A673 (cell line): ENCODE measurements at regions not wholly inside any gene's neighbourhood (a gene's known extent, or its start where the extent isn't known, plus 50 kb on each side); places are given as distances from the start of the nearest gene placed in this dataset.

Experiments
- BruUV-seq: library from RNA; stranded (reverse); fragments of 400-500 nt; replicated peaks from 2 replicates; lab custom pipeline; 2021; lab: Mats Ljungman, UMichigan
- CTCF ChIA-PET: fragments of 300-600 bp; sonication (Branson Sonifier 250); formaldehyde crosslinking; loops from one replicate; lab custom pipeline; 2022; ENCODE audit warnings: antibody characterized with exemption; lab: Charles Lee
- POLR2A ChIA-PET: fragments of 300-600 bp; sonication (Branson Sonifier 250); formaldehyde crosslinking; loops from one replicate; lab custom pipeline; 2022; ENCODE audit warnings: antibody characterized with exemption; ENCODE audit not compliant: low non-redundant PET; lab: Charles Lee
- DNase-seq: peaks from one replicate; pipeline ENCODE4 v3.0.0-alpha.2; 2015; ENCODE audit warnings: low spot score
- H3K27ac ChIP-seq: fragments of 200-600 bp; sonication (generic); 2 replicates; pipeline ENCODE4 v1.5.1; 2016; ENCODE audit warnings: mixed run types, low read depth, mild to moderate bottlenecking, mixed read lengths, antibody characterized with exemption, low read length; ENCODE audit not compliant: poor library complexity, severe bottlenecking
- H3K27me3 ChIP-seq: fragments of 200-600 bp; sonication (generic); replicated peaks from 2 replicates; pipeline ENCODE4 v1.6.1; 2017; ENCODE audit warnings: mixed run types, low read depth, mild to moderate bottlenecking, mixed read lengths, antibody characterized with exemption, low read length; ENCODE audit not compliant: insufficient read depth, poor library complexity
- H3K36me3 ChIP-seq: fragments of 200-600 bp; sonication (generic); 2 replicates; pipeline ENCODE4 v1.6.1; 2016; ENCODE audit warnings: mixed run types, mild to moderate bottlenecking, mixed read lengths, antibody characterized with exemption, low read length; ENCODE audit not compliant: insufficient read depth, poor library complexity, severe bottlenecking
- H3K4me1 ChIP-seq: fragments of 200-600 bp; sonication (generic); 2 replicates; pipeline ENCODE4 v1.6.1; 2017; ENCODE audit warnings: mixed run types, mild to moderate bottlenecking, mixed read lengths, antibody characterized with exemption, low read length; ENCODE audit not compliant: insufficient read depth, poor library complexity, severe bottlenecking
- H3K4me3 ChIP-seq: fragments of 200-600 bp; sonication (generic); 2 replicates; pipeline ENCODE4 v1.5.1; 2016; ENCODE audit warnings: low read depth, mixed run types, mild to moderate bottlenecking, mixed read lengths, low read length; ENCODE audit not compliant: poor library complexity, severe bottlenecking
- H3K9me3 ChIP-seq: fragments of 200-600 bp; sonication (generic); 2 replicates; pipeline ENCODE4 v1.6.1; 2016; ENCODE audit warnings: mixed run types, low read depth, mild to moderate bottlenecking, mixed read lengths, antibody characterized with exemption, low read length; ENCODE audit not compliant: poor library complexity, severe bottlenecking
- EZH2 ChIP-seq: fragments of 200-600 bp; sonication (generic); IDR thresholded peaks from 2 replicates; pipeline ENCODE4 v1.6.1; 2017; ENCODE audit warnings: borderline replicate concordance, low read depth, mild to moderate bottlenecking, mixed read lengths, antibody characterized with exemption, low read length; ENCODE audit not compliant: poor library complexity, severe bottlenecking
- intact Hi-C: fragments of 100-400 bp; cut with micrococcal nuclease; formaldehyde crosslinking; loops from one replicate; pipeline ENCODE4 v1.10.0; 2022; ENCODE audit not compliant: unreplicated experiment
- TF ChIP-seq, protein P1 (sequence below): fragments of 300-800, 200-600 bp; sonication (generic); conservative IDR thresholded peaks from 2 replicates; pipeline ENCODE4 v1.5.1; 2017; ENCODE audit warnings: low read depth, mild to moderate bottlenecking, antibody characterized with exemption, low read length, moderate library complexity, mixed read lengths

DNA sequence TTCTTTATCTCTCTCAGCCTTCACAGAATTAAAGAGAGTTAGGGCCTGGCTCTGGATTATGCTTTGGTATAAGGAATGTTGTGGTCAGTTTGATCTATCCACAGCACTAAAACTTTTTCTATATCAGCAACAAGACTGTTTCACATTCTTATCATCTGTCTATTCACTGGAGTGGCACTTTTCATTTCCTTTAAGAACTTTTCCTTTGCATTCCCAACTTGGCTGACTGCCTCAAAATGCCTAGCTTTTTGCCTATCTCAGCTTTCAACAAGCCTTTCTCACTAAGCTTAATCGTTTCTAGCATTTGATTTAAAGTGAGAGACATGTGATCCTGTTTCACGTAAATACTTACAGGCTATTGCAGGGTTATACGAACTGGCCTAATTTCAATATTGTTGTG is 471.8 kb downstream of the GBE1 start:
- H3K27me3 ChIP-seq: no peaks in the 10 kb centered on the region
- no peak overlapping the region for H3K4me3 ChIP-seq
- H3K4me1 ChIP-seq: no peaks in the 10 kb centered on the region
- no peak overlapping the region for H3K27ac ChIP-seq
- CTCF ChIA-PET: no interaction called here
- BruUV-seq: no TSS peak
- no peaks in the 10 kb centered on the region for H3K9me3 ChIP-seq
- DNase-seq: no peak
- TF ChIP-seq, protein P1, sequence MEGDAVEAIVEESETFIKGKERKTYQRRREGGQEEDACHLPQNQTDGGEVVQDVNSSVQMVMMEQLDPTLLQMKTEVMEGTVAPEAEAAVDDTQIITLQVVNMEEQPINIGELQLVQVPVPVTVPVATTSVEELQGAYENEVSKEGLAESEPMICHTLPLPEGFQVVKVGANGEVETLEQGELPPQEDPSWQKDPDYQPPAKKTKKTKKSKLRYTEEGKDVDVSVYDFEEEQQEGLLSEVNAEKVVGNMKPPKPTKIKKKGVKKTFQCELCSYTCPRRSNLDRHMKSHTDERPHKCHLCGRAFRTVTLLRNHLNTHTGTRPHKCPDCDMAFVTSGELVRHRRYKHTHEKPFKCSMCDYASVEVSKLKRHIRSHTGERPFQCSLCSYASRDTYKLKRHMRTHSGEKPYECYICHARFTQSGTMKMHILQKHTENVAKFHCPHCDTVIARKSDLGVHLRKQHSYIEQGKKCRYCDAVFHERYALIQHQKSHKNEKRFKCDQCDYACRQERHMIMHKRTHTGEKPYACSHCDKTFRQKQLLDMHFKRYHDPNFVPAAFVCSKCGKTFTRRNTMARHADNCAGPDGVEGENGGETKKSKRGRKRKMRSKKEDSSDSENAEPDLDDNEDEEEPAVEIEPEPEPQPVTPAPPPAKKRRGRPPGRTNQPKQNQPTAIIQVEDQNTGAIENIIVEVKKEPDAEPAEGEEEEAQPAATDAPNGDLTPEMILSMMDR: no peak
- TF ChIP-seq EZH2: no peak
- intact Hi-C loops: no loop called here
- POLR2A ChIA-PET: no interaction called here
- no peaks in the 10 kb centered on the region for H3K36me3 ChIP-seq

DNA sequence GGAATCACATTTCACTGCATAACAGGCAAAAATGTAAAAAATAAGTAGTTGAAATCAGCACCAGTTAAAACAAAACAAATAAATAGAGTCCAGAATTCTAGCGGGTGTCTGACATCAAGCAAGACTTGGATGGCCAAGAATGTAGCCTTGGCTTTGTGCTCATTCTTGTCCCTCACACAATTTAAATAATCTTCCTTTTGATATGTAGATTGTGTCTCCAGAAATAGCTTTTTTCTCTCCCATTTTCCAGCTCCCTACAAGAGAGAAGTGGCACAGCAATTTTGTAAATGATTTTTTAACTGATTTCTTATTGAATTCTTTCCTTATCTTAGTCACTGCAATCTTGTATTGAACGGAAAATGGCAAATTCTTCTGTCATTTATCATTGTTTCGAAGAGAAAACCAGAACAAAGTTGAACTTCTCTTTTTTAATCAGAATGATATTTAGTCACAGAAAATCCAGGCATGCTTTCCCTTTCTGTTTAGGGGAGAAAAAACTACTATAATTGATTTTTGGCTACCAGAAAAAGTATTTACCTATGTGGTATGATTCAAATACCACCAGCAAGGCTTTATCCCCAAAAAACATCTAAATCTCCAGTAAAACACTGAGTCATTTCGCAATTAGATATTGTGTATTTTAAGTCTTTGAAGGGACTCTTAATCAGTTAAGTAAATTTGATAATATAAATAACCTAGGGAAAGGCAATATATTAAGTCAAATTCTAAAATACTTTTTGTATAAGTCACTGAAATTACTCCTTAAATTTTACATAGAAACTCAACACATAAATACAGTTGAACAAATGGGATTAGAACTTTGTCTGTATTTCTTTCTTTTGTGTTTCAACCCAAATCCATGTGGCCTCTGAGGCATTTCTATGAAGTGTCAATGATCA is 481.7 kb downstream of the GBE1 start:
- H3K36me3 ChIP-seq: no peaks in the 10 kb centered on the region
- ChIA-PET CTCF (no interaction called here), POLR2A (no interaction called here)
- H3K4me1 ChIP-seq: no peaks in the 10 kb centered on the region
- H3K9me3 ChIP-seq: no peaks in the 10 kb centered on the region
- TF ChIP-seq, protein P1: no peak
- TF ChIP-seq EZH2: no peak
- intact Hi-C loops: no loop called here
- H3K27ac ChIP-seq: no peak overlapping the region
- H3K4me3 ChIP-seq: no peak overlapping the region
- BruUV-seq: no TSS peak
- no peaks in the 10 kb centered on the region for H3K27me3 ChIP-seq
- no peak for DNase-seq

DNA sequence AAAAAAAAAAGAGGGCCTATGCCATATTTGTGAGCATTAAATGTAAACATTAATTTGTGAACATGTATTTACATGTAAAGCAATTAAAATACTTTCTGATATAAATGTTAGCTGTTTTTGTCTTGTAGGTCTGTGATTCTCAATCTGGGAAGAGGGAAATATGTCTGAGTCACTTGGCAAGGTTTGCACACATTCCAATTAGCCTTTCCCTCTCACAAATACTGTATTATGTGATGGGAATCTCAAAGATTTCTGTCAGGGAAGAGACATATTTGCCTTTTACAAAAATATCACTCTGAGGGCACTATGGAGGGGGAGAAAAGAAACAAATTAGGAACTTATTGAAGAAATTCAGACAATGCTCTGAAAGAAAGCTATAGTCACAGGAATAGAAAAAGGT is 483.6 kb downstream of the GBE1 start:
- Histone ChIP-seq H3K9me3 (no peaks in the 10 kb centered on the region), H3K27ac (no peak overlapping the region), H3K36me3 (no peaks in the 10 kb centered on the region), H3K4me3 (no peak overlapping the region), H3K4me1 (no peaks in the 10 kb centered on the region), H3K27me3 (no peaks in the 10 kb centered on the region)
- CTCF ChIA-PET: no interaction called here
- DNase-seq: no peak
- TF ChIP-seq, protein P1: no peak
- TF ChIP-seq EZH2: no peak
- intact Hi-C loops: no loop called here
- POLR2A ChIA-PET: no interaction called here
- no TSS peak for BruUV-seq
